GM20000 (cell line): ENCODE measurements at regions not wholly inside any gene's neighbourhood (a gene's known extent, or its start where the extent isn't known, plus 50 kb on each side); places are given as distances from the start of the nearest gene placed in this dataset.
"Not testable (repeated sequence)": the region's sequence is repeated elsewhere in the genome, so short reads cannot be mapped to it uniquely, and the experiment has no call there.

Source experiments
- DNase-seq: peaks from one replicate; pipeline ENCODE4 v3.0.0; 2012; ENCODE audit warnings: low spot score
- CTCF ChIP-seq: IDR thresholded peaks from 2 replicates; pipeline ENCODE4 v1.5.1; 2012; ENCODE audit warnings: mild to moderate bottlenecking, control low read depth; ENCODE audit errors: extremely low read depth, missing control alignments

GRCh38 chr2:129492548-129492947 is 486.9 kb upstream of the RAB6C start:
- no peak for DNase-seq
- no peak for TF ChIP-seq CTCF

DNA sequence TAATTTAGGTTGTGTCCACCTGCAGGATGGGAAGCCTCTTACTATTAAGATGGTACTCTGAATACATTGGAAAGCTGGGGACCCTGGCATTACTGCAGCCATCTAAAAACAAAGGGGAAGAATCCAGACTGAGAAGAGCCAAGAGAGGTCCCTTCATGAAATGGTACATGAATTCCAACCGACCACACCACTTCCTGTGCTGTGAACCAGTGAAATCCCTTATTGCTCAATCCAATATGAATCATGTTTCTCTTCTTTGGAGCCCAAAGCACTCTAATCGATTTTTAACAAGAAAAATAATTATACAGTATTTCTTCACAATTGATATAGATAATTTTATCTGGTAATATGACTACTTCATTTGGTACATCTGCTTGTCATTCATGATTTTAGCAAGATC is 479.7 kb upstream of the RAB6C start:
- DNase-seq, result no peak
- no peak for TF ChIP-seq CTCF

- TF ChIP-seq CTCF, result no peak
- no peak for DNase-seq
These were observed 476.7 kb upstream of the RAB6C start for GRCh38 chr2:129502781-129503180.

- no peak for TF ChIP-seq CTCF
- DNase-seq, result no peak
These were observed 474.8 kb upstream of the RAB6C start for GRCh38 chr2:129504646-129505045.

DNA sequence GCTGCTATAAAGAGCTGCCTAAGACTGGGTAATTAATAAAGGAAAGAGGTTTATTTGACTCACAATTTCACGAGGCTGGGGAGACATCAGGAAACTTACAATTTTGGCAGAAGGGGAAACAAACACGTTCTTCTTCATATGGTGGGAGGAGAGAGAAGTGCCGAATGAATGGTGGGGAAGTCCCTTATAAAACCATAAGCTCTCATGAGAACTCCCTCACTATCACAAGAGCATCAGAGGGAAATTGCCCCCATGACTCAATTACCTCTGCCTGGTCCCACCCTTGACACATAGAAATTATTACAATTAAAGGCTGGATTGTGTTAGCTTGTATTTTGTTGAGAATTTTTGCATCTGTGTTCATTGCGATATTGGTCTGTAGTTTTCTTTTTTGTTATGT is 460.5 kb upstream of the RAB6C start:
- TF ChIP-seq CTCF, result no peak
- no peak for DNase-seq

DNA sequence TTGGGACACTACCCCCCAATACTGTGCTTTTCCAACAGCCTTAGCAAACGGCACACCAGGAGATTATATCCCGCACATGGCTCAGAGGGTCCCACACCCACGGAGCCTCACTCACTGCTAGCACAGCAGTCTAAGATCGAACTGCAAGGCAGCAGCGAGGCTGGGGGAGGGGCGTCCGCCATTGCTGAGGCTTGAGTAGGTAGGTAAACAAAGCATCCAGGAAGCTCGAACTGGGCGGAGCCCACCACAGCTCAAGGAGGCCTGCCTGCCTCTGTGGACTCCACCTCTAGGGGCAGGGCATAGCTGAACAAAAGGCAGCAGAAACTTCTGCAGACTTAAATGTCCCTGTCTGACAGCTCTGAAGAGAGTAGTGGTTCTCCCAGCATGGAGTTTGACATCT is 447.3 kb upstream of the RAB6C start:
- not testable (repeated sequence) for DNase-seq

GRCh38 chr2:129548880-129549279 is 430.6 kb upstream of the RAB6C start:
- TF ChIP-seq CTCF, result no peak
- no peak for DNase-seq

DNA sequence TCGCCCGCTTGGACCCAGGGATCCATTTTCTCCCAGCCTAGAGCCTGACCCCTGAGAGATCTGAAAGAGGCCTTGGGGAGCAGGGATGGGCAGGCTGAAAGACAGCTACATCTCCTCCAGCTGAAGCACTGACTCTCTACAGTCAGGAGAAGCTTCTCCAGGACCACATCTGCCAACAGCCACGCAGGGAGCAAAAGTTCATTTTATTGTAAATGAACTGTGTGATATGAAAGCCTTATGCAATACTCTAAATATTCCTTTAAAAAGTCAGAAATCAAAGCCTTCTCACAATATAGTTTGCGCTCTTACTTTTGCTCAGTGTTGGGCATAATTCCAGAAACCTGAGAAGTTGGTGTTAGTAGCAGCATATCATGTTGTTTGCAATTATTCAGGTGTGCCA is 428.9 kb upstream of the RAB6C start:
- DNase-seq, result no peak
- no peak for TF ChIP-seq CTCF
